NCI-H1092 (cell line): ENCODE measurements at regions not wholly inside any gene's neighbourhood (a gene's known extent, or its start where the extent isn't known, plus 50 kb on each side); places are given as distances from the start of the nearest gene placed in this dataset.

Experiments
- DNase-seq: peaks from one replicate; lab custom pipeline; 2025; lab: John Stamatoyannopoulos, UW

- DNase-seq, result no peak
Observed at GRCh38 chr12:28879379-28879778, 269.7 kb upstream of the FAR2 start.

- no peak for DNase-seq
Observed at GRCh38 chr12:28882444-28882843, 266.6 kb upstream of the FAR2 start.

GRCh38 chr12:28883406-28883997, 265.6 kb upstream of the FAR2 start:
- DNase-seq, result no peak

GRCh38 chr12:28884904-28885679, 264.0 kb upstream of the FAR2 start:
- no peak for DNase-seq

GRCh38 chr12:28885928-28886327, 263.1 kb upstream of the FAR2 start:
- DNase-seq, result no peak

- DNase-seq, result no peak
Observed at GRCh38 chr12:28887461-28887990, 261.6 kb upstream of the FAR2 start.

- no peak for DNase-seq
Observed at GRCh38 chr12:28890664-28891063, 258.4 kb upstream of the FAR2 start.

GRCh38 chr12:28891126-28891525, 258.0 kb upstream of the FAR2 start:
- DNase-seq, result no peak

- no peak for DNase-seq
Observed at GRCh38 chr12:28893365-28893764, 255.7 kb upstream of the FAR2 start.

GRCh38 chr12:28893856-28894255, 255.2 kb upstream of the FAR2 start:
- DNase-seq, result no peak

- DNase-seq, result no peak
Observed at GRCh38 chr12:28896421-28896820, 252.7 kb upstream of the FAR2 start.

GRCh38 chr12:28898038-28898437, 251.0 kb upstream of the FAR2 start:
- DNase-seq, result no peak

GRCh38 chr12:28899951-28900350, 249.1 kb upstream of the FAR2 start:
- DNase-seq, result no peak

GRCh38 chr12:28905220-28905955, 243.7 kb upstream of the FAR2 start:
- no peak for DNase-seq

- DNase-seq, result no peak
Observed at GRCh38 chr12:28908646-28909045, 240.4 kb upstream of the FAR2 start.

- no peak for DNase-seq
Observed at GRCh38 chr12:28909291-28909690, 239.8 kb upstream of the FAR2 start.

- DNase-seq, result no peak
Observed at GRCh38 chr12:28925719-28926376, 223.2 kb upstream of the FAR2 start.

- DNase-seq, result no peak
Observed at GRCh38 chr12:28930704-28931103, 218.4 kb upstream of the FAR2 start.

- DNase-seq, result no peak
Observed at GRCh38 chr12:28933176-28933575, 215.9 kb upstream of the FAR2 start.

- DNase-seq, result no peak
Observed at GRCh38 chr12:28933864-28934527, 215.1 kb upstream of the FAR2 start.

GRCh38 chr12:28936221-28936620, 212.9 kb upstream of the FAR2 start:
- DNase-seq, result no peak

GRCh38 chr12:28936711-28937110, 212.4 kb upstream of the FAR2 start:
- no peak for DNase-seq
